ENCODE measurements at regions not wholly inside any gene's neighbourhood (a gene's known extent, or its start where the extent isn't known, plus 50 kb on each side); places are given as distances from the start of the nearest gene placed in this dataset.
"Not testable (repeated sequence)": the region's sequence is repeated elsewhere in the genome, so short reads cannot be mapped to it uniquely, and the experiment has no call there.

DNA sequence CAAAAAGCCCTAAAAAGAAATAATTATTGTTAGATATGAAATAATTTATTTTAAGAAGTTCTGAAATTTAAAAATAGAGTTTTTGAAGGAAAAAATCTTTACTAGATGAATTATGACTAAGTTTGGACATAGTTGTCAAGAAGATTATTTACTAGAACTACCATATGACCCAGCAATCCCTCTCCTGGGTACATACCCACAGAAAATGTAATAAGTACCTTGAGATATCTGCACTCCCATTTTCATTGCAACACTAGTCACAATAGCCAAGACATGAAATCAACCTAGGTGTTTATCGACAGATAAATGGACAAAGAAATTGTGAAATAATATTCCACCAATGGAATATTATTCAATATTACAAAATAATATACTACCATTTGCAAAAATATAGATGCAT lies 109.9 kb downstream of the PDHA2 start:
- TF ChIP-seq CTCF (IDR thresholded peaks at IDR 0.05; ENCODE audit: control insufficient read depth, extremely low read depth, insufficient read depth): no peak
- H3K4me3 ChIP-seq (ENCODE audit: low read depth, low read length): no peak overlapping the region
- no peak for DNase-seq (ENCODE audit: low read depth)

DNA sequence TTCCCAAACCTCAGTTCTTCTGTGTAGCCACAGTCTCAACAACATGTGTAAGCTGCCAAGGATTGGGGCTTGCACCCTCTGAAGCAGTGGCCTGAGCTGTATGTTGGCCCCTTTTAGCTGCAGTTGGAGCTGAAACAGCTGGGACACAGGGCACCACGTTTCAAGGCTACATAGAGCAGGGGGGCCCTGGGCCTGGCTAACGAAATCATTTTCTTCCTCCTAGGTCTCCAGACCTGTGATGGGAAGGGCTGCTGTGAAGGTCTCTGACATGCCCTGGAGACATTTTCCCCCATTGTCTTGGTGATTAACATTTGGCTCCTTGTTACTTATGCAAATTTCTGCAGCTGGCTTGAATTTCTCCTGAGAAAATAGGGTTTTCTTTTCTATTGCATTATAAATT lies 112.6 kb downstream of the PDHA2 start:
- not testable (repeated sequence) for H3K4me3 ChIP-seq (ENCODE audit: low read depth, low read length); DNase-seq (ENCODE audit: low read depth)

- H3K4me3 ChIP-seq (ENCODE audit: low read depth, low read length): no peak overlapping the region
- DNase-seq (ENCODE audit: low read depth): no peak
- TF ChIP-seq CTCF (IDR thresholded peaks at IDR 0.05; ENCODE audit: control insufficient read depth, extremely low read depth, insufficient read depth): no peak
These were observed 116.2 kb downstream of the PDHA2 start for GRCh38 chr4:95956094-95956493.

DNA sequence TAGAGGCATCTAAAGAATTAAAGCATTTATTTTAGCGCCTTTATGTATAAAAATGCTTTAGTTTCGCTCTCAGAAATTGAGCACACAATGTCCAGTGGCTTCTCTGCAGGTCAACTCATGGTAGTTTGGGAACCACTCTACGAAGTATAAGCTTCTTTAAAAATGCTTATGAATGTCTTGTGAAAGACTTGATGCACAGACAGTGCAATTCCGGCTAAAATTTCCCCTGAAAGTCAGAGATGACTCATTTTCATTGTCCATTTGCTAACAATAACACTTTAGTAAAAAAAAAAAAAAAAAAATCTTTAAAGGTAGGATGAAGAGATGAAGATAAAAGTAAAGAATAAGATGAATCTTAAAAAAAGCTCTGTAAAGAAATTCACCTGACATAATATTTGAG lies 117.2 kb downstream of the PDHA2 start:
- H3K4me3 ChIP-seq (ENCODE audit: low read depth, low read length): no peak overlapping the region
- TF ChIP-seq CTCF (IDR thresholded peaks at IDR 0.05; ENCODE audit: control insufficient read depth, extremely low read depth, insufficient read depth): no peak
- no peak for DNase-seq (ENCODE audit: low read depth)

DNA sequence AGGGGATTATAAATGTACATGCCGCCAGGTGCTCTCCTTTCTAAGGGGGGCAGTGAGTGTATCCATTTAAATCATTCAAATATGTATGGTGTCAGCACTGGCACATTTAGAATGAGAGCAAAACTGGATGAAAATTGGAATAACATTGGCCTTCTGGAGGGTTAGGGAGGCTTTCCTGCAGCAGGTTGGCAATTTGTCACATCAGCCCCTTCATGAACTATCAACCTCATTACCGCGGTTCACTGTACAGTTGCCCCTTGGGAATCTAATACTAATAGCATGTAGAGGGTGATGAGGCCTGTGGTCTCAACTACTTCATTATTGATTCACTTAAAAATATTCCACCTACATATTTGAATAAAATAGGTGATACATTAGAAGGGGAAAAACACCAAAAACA lies 117.9 kb downstream of the PDHA2 start:
- no peak overlapping the region for H3K4me3 ChIP-seq (ENCODE audit: low read depth, low read length)
- no peak for TF ChIP-seq CTCF (IDR thresholded peaks at IDR 0.05; ENCODE audit: control insufficient read depth, extremely low read depth, insufficient read depth)
- DNase-seq (ENCODE audit: low read depth): no peak

GRCh38 chr4:95959182-95959581 lies 119.3 kb downstream of the PDHA2 start:
- TF ChIP-seq CTCF (IDR thresholded peaks at IDR 0.05; ENCODE audit: control insufficient read depth, extremely low read depth, insufficient read depth): no peak
- H3K4me3 ChIP-seq (ENCODE audit: low read depth, low read length): no peak overlapping the region
- DNase-seq (ENCODE audit: low read depth): no peak

DNA sequence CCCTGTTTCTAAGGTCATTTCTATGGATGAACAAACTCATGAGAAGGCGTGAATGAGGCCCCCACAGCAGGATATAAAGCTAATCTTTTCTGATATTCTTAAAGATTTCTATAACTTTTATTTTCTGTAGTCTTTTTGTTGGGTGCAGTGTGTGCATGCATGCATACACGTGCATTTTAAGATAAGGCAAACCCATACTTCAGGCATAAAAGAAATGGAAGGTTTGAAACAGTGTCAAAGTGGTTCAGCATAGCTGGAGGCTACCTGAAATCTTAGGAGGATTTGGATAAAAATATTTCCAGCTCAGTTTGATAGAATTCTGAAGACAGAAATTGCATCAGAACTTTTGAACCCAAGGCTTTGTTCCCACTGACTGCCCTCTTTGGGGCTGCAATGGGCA lies 119.7 kb downstream of the PDHA2 start:
- DNase-seq (ENCODE audit: low read depth): no peak
- no peak for TF ChIP-seq CTCF (IDR thresholded peaks at IDR 0.05; ENCODE audit: control insufficient read depth, extremely low read depth, insufficient read depth)
- no peak overlapping the region for H3K4me3 ChIP-seq (ENCODE audit: low read depth, low read length)

- H3K4me3 ChIP-seq (ENCODE audit: low read depth, low read length): no peak overlapping the region
- DNase-seq (ENCODE audit: low read depth): no peak
These were observed 123.6 kb downstream of the PDHA2 start for GRCh38 chr4:95963456-95963855.

More at GRCh38 chr4:95963456-95963855, 123.6 kb downstream of the PDHA2 start:
- no peak for TF ChIP-seq CTCF (IDR thresholded peaks at IDR 0.05; ENCODE audit: control insufficient read depth, extremely low read depth, insufficient read depth)

All from LNCaP clone FGC (cell line).